ENCODE measurements at regions not wholly inside any gene's neighbourhood (a gene's known extent, or its start where the extent isn't known, plus 50 kb on each side); places are given as distances from the start of the nearest gene placed in this dataset.

DNA sequence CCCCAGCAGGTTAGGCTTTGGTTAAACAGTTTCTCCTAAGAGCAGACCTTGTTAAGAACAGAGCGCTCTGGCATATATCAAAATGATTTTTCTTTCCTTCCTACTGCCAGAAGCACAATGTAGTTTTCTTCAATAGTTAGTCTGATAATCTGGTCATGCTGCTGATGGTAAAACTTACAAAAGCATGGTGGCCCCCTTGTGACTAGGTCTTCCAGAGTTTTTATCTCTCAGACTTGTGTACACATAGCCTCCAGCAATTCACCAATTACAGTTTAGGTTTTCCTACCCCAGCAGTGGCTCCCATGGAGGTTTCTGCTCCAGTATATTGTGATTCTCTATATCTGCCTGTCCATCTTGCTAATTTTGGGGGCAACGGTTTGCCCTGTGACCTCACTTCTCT lies 73.3 kb upstream of the DPH5 start:
- Histone ChIP-seq H3K4me2 (no peak overlapping the region), H3K27ac (no peak overlapping the region), H2AFZ (ENCODE audit: low read depth) (no peak overlapping the region)

DNA sequence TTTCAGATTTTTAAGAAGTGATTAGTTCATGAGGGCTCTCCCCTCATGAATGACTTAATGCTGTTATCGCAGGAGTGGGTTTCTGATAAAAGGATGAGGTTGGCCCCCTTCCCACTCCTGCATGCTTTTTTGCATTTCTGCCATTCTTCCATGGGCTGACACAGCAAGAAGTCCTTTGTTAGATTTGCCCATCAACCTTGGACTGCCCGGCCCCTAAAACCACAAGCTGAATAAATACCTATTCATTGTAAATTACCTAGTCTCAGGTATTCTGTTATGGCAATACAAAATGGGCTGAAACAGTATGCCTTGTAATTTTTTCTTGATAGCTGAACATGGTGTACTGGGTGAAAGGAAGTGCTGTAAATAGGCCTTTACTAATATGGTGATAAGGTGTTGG lies 72.7 kb upstream of the DPH5 start:
- no peak overlapping the region for H2AFZ ChIP-seq (ENCODE audit: low read depth)
- H3K4me3 ChIP-seq (IDR thresholded peaks at IDR 0.05; ENCODE audit: insufficient read depth, low read depth, low read length): no peak overlapping the region
- H3K79me2 ChIP-seq (ENCODE audit: insufficient read depth, low read depth): no peaks in the 10 kb centered on the region
- no peaks in the 10 kb centered on the region for H3K27me3 ChIP-seq (ENCODE audit: insufficient read depth, low read depth)
- no peak overlapping the region for H3K9ac ChIP-seq
- no peaks in the 10 kb centered on the region for H3K4me1 ChIP-seq (ENCODE audit: low read depth, poor library complexity, severe bottlenecking)
- TF ChIP-seq, protein P1, sequence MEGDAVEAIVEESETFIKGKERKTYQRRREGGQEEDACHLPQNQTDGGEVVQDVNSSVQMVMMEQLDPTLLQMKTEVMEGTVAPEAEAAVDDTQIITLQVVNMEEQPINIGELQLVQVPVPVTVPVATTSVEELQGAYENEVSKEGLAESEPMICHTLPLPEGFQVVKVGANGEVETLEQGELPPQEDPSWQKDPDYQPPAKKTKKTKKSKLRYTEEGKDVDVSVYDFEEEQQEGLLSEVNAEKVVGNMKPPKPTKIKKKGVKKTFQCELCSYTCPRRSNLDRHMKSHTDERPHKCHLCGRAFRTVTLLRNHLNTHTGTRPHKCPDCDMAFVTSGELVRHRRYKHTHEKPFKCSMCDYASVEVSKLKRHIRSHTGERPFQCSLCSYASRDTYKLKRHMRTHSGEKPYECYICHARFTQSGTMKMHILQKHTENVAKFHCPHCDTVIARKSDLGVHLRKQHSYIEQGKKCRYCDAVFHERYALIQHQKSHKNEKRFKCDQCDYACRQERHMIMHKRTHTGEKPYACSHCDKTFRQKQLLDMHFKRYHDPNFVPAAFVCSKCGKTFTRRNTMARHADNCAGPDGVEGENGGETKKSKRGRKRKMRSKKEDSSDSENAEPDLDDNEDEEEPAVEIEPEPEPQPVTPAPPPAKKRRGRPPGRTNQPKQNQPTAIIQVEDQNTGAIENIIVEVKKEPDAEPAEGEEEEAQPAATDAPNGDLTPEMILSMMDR (conservative IDR thresholded peaks at IDR 0.05; ENCODE audit: low read depth, low read length): no peak
- H4K20me1 ChIP-seq (ENCODE audit: insufficient read depth): no peaks in the 10 kb centered on the region
- H3K36me3 ChIP-seq (ENCODE audit: insufficient read depth): no peaks in the 10 kb centered on the region
- H3K4me2 ChIP-seq: no peak overlapping the region
- H3K27ac ChIP-seq: no peak overlapping the region

More for the DNA sequence above, 73.3 kb upstream of the DPH5 start:
- TF ChIP-seq, protein P1 (conservative IDR thresholded peaks at IDR 0.05; ENCODE audit: low read depth, low read length): no peak
- Histone ChIP-seq H4K20me1 (ENCODE audit: insufficient read depth) (no peaks in the 10 kb centered on the region), H3K4me1 (ENCODE audit: low read depth, poor library complexity, severe bottlenecking) (no peaks in the 10 kb centered on the region), H3K9ac (no peak overlapping the region), H3K36me3 (ENCODE audit: insufficient read depth) (no peaks in the 10 kb centered on the region), H3K4me3 (IDR thresholded peaks at IDR 0.05; ENCODE audit: insufficient read depth, low read depth, low read length) (no peak overlapping the region), H3K27me3 (ENCODE audit: insufficient read depth, low read depth) (no peaks in the 10 kb centered on the region), H3K79me2 (ENCODE audit: insufficient read depth, low read depth) (no peaks in the 10 kb centered on the region)

DNA sequence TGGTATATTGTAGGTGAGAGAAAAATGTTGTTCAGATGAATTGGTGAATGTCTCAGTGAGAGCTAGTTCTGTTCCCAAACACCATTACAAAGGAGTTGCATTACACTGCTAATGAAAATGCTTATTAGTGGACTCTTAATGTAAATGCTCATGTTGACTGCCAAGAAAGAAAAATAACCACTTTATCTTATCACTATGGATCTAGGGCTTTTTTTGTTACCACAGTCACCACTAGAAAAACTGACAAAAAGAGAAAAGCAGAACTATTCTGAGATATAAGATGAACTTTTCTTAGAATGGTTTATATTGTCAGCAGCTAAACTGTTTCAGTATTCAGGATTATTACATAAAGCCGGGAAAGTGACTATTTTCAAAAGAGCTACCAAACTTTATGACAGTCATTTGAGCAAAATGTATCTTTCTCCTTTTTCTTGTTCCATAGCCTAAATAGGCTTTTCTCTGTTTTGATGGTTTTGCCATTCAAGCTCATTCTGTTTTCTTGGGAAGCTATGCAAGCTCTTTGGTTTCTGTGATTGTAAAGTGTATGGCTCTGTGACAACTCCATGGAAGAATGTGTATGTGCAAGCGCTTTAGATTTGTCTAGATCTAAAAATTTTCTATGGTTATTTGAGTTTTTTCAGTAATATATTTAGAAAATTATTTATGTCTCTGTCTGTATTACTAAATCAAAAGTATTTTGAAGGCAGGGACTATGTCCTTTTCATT lies 64.2 kb upstream of the DPH5 start:
- Histone ChIP-seq H2AFZ (ENCODE audit: low read depth) (no peak overlapping the region), H4K20me1 (ENCODE audit: insufficient read depth) (no peaks in the 10 kb centered on the region), H3K4me3 (IDR thresholded peaks at IDR 0.05; ENCODE audit: insufficient read depth, low read depth, low read length) (no peak overlapping the region), H3K36me3 (ENCODE audit: insufficient read depth) (no peaks in the 10 kb centered on the region), H3K27me3 (ENCODE audit: insufficient read depth, low read depth) (no peaks in the 10 kb centered on the region), H3K79me2 (ENCODE audit: insufficient read depth, low read depth) (no peaks in the 10 kb centered on the region), H3K4me2 (no peak overlapping the region), H3K4me1 (ENCODE audit: low read depth, poor library complexity, severe bottlenecking) (no peaks in the 10 kb centered on the region), H3K27ac (no peak overlapping the region), H3K9ac (no peak overlapping the region)
- TF ChIP-seq, protein P1 (conservative IDR thresholded peaks at IDR 0.05; ENCODE audit: low read depth, low read length): no peak

DNA sequence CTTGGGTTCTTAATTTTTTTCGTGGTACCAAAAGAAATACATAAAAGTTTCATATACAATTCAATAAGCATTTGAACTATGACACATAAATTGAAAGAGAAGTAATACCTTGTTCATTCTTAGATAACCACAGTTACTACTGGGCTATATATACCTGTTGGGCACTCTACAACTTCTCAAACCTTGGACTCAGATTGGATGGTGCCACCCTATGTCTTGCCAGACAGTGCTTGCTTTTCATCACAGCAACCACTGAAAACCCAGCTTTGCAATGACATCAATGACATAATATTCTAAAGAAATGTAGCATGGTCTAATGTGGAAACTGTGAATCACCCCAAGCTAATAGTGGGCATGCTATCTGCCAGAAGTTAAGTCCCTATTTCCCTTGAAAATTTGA lies 62.8 kb upstream of the DPH5 start:
- H3K27ac ChIP-seq: no peak overlapping the region
- no peaks in the 10 kb centered on the region for H3K4me1 ChIP-seq (ENCODE audit: low read depth, poor library complexity, severe bottlenecking)
- TF ChIP-seq, protein P1 (conservative IDR thresholded peaks at IDR 0.05; ENCODE audit: low read depth, low read length): no peak
- H3K4me3 ChIP-seq (IDR thresholded peaks at IDR 0.05; ENCODE audit: insufficient read depth, low read depth, low read length): no peak overlapping the region
- no peak overlapping the region for H3K4me2 ChIP-seq
- no peaks in the 10 kb centered on the region for H3K79me2 ChIP-seq (ENCODE audit: insufficient read depth, low read depth)
- H3K9ac ChIP-seq: no peak overlapping the region
- H3K36me3 ChIP-seq (ENCODE audit: insufficient read depth): no peaks in the 10 kb centered on the region
- no peaks in the 10 kb centered on the region for H3K27me3 ChIP-seq (ENCODE audit: insufficient read depth, low read depth)
- H4K20me1 ChIP-seq (ENCODE audit: insufficient read depth): no peaks in the 10 kb centered on the region
- H2AFZ ChIP-seq (ENCODE audit: low read depth): no peak overlapping the region

Data from KMS-11 (cell line).